ENCODE measurements at regions not wholly inside any gene's neighbourhood (a gene's known extent, or its start where the extent isn't known, plus 50 kb on each side); places are given as distances from the start of the nearest gene placed in this dataset. TPM values are rescaled to one million over a fixed set of nuclear protein-coding genes. Genes with fewer than 3 reads are reported as not detected.

DNA sequence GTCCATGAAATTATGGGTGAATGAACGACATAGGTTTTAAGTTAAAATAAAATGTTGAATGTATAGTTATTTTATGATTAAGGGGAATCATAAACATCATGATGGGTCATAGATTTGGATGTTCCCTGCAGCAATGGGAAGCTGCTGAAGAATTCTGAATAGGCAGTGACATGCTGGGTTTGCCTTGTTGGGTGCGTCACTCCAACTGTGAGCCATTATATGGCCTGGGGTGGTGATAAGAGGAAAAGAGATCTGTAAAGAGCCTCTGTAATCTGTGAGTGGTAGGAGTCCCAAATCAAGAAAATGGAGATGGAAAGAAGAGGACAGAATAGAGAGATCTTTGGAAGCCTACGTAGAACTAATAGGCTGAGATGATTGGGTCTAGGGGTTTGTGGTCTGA, 58.1 kb upstream of the GPR26 start:
- CTCF ChIA-PET, result no interaction called here
- H3K9me3 ChIP-seq (ENCODE audit: control insufficient read depth, insufficient read depth, low read length), result peaks cover 48% of the 10 kb centered on the region

DNA sequence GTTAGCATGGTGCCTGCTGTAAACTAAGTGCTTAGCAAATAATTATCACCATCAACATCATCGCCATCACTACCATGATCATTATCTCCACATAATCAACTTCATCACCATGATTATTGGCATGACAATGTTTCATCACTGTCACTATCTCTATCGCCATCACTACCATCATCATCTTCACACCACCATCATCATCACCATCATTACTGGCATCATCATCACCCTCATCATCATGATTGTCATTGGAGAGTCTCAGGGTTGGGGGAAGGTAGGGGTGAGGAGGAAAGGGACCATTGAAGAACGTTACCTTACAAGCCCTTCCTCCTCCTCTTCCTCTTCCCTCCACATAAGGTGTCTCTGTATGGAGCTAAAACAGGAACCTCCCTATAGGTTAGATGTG, 54.9 kb upstream of the GPR26 start:
- peaks cover 35% of the 10 kb centered on the region for H3K9me3 ChIP-seq (ENCODE audit: control insufficient read depth, insufficient read depth, low read length)
- POLR2A ChIA-PET, result no interaction called here
- H3K27ac ChIP-seq (ENCODE audit: low read depth, low read length), result no peak overlapping the region
- H3K4me3 ChIP-seq (ENCODE audit: low read depth, low read length), result no peak overlapping the region
- CTCF ChIA-PET, result no interaction called here
- H3K27me3 ChIP-seq (ENCODE audit: control insufficient read depth, insufficient read depth, low read length), result no peaks in the 10 kb centered on the region
- TF ChIP-seq, protein P1, sequence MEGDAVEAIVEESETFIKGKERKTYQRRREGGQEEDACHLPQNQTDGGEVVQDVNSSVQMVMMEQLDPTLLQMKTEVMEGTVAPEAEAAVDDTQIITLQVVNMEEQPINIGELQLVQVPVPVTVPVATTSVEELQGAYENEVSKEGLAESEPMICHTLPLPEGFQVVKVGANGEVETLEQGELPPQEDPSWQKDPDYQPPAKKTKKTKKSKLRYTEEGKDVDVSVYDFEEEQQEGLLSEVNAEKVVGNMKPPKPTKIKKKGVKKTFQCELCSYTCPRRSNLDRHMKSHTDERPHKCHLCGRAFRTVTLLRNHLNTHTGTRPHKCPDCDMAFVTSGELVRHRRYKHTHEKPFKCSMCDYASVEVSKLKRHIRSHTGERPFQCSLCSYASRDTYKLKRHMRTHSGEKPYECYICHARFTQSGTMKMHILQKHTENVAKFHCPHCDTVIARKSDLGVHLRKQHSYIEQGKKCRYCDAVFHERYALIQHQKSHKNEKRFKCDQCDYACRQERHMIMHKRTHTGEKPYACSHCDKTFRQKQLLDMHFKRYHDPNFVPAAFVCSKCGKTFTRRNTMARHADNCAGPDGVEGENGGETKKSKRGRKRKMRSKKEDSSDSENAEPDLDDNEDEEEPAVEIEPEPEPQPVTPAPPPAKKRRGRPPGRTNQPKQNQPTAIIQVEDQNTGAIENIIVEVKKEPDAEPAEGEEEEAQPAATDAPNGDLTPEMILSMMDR (IDR thresholded peaks at IDR 0.05; ENCODE audit: low read depth, low read length), result no peak
- no peak for DNase-seq (ENCODE audit: low read depth, low spot score)

More for the DNA sequence above, 58.1 kb upstream of the GPR26 start:
- TF ChIP-seq, protein P1 (IDR thresholded peaks at IDR 0.05; ENCODE audit: low read depth, low read length), result no peak
- H3K4me3 ChIP-seq (ENCODE audit: low read depth, low read length), result no peak overlapping the region
- H3K27ac ChIP-seq (ENCODE audit: low read depth, low read length), result no peak overlapping the region
- POLR2A ChIA-PET, result no interaction called here
- DNase-seq (ENCODE audit: low read depth, low spot score), result no peak
- H3K27me3 ChIP-seq (ENCODE audit: control insufficient read depth, insufficient read depth, low read length), result no peaks in the 10 kb centered on the region

DNA sequence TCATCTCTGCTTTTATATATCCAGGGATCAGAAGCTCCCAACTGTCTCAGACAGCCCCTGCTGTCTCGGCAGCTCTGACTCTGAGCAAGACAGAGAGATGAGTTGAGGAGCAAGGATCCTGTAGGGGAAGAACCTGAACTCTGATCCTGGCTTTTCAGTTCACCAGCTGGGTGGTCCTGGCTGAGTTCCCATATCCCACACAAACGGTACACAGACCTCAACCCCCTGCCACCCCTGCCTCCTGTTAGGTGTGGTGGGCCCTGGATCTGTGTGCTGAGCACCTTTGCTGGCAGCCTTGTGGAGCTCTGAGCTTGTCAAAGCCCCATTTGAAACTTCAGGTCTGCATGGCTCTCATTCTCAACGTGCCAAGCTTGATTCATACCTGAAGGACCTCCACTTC, 54.3 kb upstream of the GPR26 start:
- H3K4me3 ChIP-seq (ENCODE audit: low read depth, low read length), result no peak overlapping the region
- H3K27me3 ChIP-seq (ENCODE audit: control insufficient read depth, insufficient read depth, low read length), result no peaks in the 10 kb centered on the region
- TF ChIP-seq, protein P1 (IDR thresholded peaks at IDR 0.05; ENCODE audit: low read depth, low read length), result no peak
- ChIA-PET CTCF (no interaction called here), POLR2A (no interaction called here)
- peaks cover 33% of the 10 kb centered on the region for H3K9me3 ChIP-seq (ENCODE audit: control insufficient read depth, insufficient read depth, low read length)
- no peak overlapping the region for H3K27ac ChIP-seq (ENCODE audit: low read depth, low read length)
- no peak for DNase-seq (ENCODE audit: low read depth, low spot score)

DNA sequence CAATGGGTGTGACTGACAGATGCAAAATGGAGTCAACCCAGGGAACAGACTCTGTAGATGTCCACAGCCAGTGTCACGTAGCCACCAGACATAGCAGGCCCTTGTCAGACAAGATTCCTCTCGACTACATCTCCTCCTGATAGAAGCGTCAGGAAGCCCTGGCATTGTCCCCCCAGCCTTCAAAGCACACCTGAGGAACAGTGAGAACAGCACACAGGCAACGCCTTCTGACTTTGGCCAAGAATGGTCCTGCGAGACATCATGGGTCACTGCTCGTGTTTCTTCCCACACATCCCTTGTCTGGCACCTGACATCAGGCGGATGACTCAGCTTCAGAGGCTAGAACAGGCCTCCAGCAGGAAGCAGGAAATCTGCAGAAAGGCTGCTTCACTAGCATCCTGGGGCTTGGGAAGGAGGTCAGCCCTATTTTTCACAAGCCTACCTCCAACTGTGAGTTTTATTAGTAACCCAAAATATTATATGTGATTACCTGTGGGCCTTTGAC, 52.8 kb upstream of the GPR26 start:
- POLR2A ChIA-PET, result no interaction called here
- CTCF ChIA-PET, result no interaction called here
- H3K9me3 ChIP-seq (ENCODE audit: control insufficient read depth, insufficient read depth, low read length), result peaks cover 34% of the 10 kb centered on the region
- no peak overlapping the region for H3K4me3 ChIP-seq (ENCODE audit: low read depth, low read length)
- TF ChIP-seq, protein P1 (IDR thresholded peaks at IDR 0.05; ENCODE audit: low read depth, low read length), result no peak
- no peaks in the 10 kb centered on the region for H3K27me3 ChIP-seq (ENCODE audit: control insufficient read depth, insufficient read depth, low read length)
- no peak for DNase-seq (ENCODE audit: low read depth, low spot score)
- no peak overlapping the region for H3K27ac ChIP-seq (ENCODE audit: low read depth, low read length)

DNA sequence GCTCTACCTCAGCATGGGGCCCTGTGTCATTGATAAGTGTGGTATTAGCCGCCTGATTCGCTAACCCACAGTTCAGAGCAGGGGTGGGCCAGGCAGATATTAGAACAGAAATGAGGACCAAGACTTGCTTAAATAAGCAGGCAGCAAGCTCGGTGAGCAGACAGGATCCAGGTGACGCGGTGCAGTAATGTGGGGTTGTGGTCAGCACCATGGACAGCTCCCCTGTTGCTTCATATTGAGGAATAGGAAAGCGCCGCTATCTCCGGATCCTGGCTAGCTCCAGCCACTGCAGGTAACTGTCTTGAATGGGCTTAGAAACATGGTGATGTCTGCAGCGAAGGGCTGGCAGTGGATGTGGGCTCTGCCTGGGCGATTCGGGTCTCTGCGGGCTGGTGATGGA, 51.3 kb upstream of the GPR26 start:
- H3K27ac ChIP-seq (ENCODE audit: low read depth, low read length), result no peak overlapping the region
- DNase-seq (ENCODE audit: low read depth, low spot score), result no peak
- POLR2A ChIA-PET, result no interaction called here
- peaks cover 42% of the 10 kb centered on the region for H3K9me3 ChIP-seq (ENCODE audit: control insufficient read depth, insufficient read depth, low read length)
- TF ChIP-seq, protein P1 (IDR thresholded peaks at IDR 0.05; ENCODE audit: low read depth, low read length), result no peak
- CTCF ChIA-PET, result no interaction called here
- no peaks in the 10 kb centered on the region for H3K27me3 ChIP-seq (ENCODE audit: control insufficient read depth, insufficient read depth, low read length)
- H3K4me3 ChIP-seq (ENCODE audit: low read depth, low read length), result no peak overlapping the region

Small RNA genes in the stretch of these regions (small RNA-seq; reads per million reads assigned to genes)
- gene AL160290.3 (ENCODE audit: insufficient read length, low read depth), result not detected

All from AG04450 (cell line).